GM21360 (cell line): ENCODE measurements at regions not wholly inside any gene's neighbourhood (a gene's known extent, or its start where the extent isn't known, plus 50 kb on each side); places are given as distances from the start of the nearest gene placed in this dataset.
"Not testable (repeated sequence)": the region's sequence is repeated elsewhere in the genome, so short reads cannot be mapped to it uniquely, and the experiment has no call there.

ENCODE experiments used
- ATAC-seq: cut with Tn5 transposase; IDR thresholded peaks from one replicate; pipeline ENCODE4 v1.9.1; 2021; ENCODE audit warnings: mild to moderate bottlenecking, moderate library complexity; ENCODE audit not compliant: unreplicated experiment

GRCh38 chr1:157330177-157330576 lies 192.0 kb upstream of the ETV3 start:
- not testable (repeated sequence) for ATAC-seq

- ATAC-seq, result not testable (repeated sequence)
These were observed 189.9 kb upstream of the ETV3 start for GRCh38 chr1:157328120-157328519.

- no peak for ATAC-seq
These were observed 188.1 kb upstream of the ETV3 start for GRCh38 chr1:157326173-157326859.

DNA sequence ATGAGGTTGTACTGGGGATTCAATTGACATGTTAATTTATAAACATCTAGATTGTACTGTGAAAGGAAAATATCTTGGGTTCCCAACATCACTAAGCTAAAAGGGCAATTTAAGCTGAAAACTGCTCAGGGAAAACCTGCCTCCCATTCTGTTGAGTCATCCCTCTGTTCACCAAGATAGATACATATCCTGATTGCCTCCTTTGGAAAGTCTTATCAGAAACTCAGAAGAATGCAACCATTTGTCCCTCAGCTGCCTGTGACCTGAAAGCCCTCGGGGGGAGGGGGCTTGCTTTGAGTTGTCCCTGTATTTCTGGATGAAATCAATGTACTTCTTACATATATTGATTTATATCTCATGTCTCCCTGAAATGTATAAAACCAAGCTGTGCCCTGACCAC lies 187.0 kb upstream of the ETV3 start:
- ATAC-seq, result no peak

- not testable (repeated sequence) for ATAC-seq
These were observed 183.8 kb upstream of the ETV3 start for GRCh38 chr1:157321972-157322371.

DNA sequence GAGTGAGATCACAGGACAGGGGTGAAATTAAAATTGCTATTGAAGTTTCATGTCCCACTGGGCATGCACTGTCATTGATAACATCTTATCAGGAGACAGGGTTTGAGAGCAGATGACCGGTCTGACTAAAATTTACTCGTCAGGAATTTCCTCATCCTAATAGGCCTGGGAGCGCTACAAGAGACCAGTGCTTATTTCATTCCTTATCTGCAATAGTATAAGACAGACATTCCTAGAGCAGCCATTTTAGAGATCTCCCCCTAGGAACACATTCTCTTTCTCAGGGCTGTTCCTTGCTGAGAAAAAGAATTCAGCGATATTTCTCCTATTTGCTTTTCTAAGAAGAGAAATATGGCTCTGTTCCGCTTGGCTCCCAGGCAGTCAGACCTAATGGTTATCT lies 181.4 kb upstream of the ETV3 start:
- ATAC-seq, result no peak

DNA sequence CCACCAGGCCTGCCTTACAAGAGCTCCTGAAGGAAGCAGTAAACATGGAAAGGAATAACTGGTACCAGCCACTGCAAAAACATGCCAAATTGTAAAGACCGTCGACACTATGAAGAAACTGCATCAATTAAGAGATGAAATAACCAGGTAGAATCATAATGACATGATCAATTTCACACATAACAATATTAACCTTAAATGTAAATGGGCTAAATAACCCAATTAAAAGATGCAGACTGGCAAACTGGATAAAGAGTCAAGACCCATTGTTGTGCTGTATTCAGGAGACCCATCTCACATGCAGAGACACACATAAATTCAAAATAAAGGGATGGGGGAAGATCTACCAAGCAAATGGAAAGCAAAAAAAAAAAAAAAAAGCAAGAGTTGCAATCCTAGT lies 179.0 kb upstream of the ETV3 start:
- ATAC-seq, result not testable (repeated sequence)

DNA sequence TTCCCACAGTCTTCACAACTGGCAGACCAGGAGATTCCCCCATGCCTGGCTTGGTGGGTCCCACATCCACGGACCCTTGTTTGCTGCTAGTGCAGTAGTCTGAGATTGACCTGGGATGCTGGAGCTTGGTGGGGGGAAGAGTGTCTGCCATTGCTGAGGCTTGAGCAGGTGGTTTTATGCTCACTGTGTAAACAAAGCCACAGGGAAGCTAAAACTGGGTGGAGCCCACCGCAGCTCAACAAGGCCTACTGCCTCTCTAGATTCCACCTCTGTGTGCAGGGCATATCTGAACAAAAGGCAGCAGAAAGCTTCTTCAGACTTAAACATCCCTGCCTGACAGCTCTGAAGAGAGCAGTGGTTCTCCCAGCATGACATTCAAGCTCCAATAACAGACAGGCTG lies 177.3 kb upstream of the ETV3 start:
- no peak for ATAC-seq

- ATAC-seq, result no peak
These were observed 176.2 kb upstream of the ETV3 start for GRCh38 chr1:157314408-157314807.

GRCh38 chr1:157313240-157313807 lies 175.1 kb upstream of the ETV3 start:
- ATAC-seq, result no peak

- ATAC-seq, result no peak
These were observed 174.1 kb upstream of the ETV3 start for GRCh38 chr1:157312082-157312812.

GRCh38 chr1:157311730-157312081 lies 173.5 kb upstream of the ETV3 start:
- ATAC-seq, result no peak

- not testable (repeated sequence) for ATAC-seq
These were observed 172.9 kb upstream of the ETV3 start for GRCh38 chr1:157310805-157311729.

DNA sequence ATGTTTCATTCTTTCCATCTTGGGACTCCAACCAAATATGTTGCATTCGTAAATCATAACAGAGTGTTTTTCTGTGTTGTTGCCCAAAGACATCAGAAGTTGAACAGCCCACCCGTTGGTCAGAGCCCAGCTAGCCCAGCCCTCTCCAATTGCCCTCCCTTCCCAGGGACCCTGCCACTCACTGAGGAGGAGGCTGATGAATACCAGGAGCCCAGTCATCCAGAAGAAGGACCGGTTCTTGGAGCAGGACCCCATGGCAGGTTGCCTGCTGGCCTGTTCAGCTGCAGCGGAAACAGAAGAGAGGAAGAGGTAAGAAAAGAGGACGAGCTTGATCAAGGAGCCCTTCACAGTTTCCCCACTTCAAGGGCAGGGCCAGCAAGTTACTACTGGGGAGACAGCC lies 172.2 kb upstream of the ETV3 start:
- no peak for ATAC-seq

DNA sequence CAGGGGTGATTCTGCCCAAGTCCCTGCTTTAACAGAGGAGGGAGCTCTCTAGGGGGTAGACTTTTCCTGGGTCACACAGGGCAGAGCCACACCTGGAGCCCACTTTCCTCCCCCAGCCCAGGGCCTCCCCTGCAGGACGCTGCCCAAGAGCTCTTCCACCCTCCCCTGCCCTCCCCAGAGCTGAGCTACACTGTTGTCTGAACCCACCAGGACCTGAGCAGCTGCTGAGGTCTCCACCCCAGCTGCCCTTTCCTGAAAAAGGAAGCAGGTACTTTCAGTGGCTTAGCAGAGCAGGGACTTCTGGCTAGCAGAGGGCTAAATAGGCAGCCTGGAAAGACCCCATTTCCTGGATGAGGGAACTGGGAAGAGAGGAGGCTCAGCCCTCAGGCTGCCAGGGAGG lies 169.3 kb upstream of the ETV3 start:
- ATAC-seq, result no peak

GRCh38 chr1:157306896-157307295 lies 168.7 kb upstream of the ETV3 start:
- ATAC-seq, result no peak

DNA sequence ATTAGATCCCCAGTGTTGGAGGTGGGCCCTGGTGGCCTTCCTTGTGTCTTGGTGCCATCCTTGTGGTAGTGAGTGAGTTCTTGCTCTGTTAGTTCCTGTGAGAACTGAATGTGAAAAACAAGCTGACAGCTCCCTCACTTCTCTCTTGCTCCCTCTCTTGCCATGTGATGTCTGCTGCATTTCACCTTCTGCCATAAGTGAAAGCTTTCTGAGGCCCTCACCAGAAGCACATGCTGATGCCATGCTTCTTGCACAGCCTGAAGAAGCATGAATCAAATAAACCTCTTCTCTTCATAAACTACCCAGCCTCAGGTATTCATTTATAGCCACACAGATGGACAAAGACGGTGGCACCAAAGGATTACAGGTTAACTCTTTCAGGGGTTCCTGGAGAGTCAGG lies 166.1 kb upstream of the ETV3 start:
- no peak for ATAC-seq

- ATAC-seq, result no peak
These were observed 164.5 kb upstream of the ETV3 start for GRCh38 chr1:157302724-157303123.

- ATAC-seq, result no peak
These were observed 164.0 kb upstream of the ETV3 start for GRCh38 chr1:157302199-157302497.

- no peak for ATAC-seq
These were observed 163.4 kb upstream of the ETV3 start for GRCh38 chr1:157301477-157302198.
